ENCODE measurements at regions not wholly inside any gene's neighbourhood (a gene's known extent, or its start where the extent isn't known, plus 50 kb on each side); places are given as distances from the start of the nearest gene placed in this dataset.

DNA sequence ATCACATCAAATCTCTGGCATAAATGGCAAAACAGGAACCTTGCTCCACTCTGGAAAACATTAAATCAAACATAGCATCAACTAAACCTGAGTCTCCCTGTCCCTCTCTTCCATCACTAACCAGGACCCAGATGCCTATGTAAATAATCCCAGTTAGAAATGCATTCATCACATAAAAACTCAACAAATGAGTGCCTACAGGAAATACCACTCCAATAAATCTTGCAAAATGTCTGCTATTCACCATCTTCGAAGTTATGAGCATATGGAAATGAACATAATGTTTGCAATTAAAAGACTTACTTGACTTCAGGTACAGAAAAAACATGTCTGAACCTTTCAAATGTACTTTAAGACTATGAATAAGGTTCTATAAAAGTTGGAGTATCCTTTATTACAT lies 425.0 kb downstream of the CDH11 start:
- Histone ChIP-seq H3K27ac (ENCODE audit: low read length) (no peak overlapping the region), H3K4me1 (ENCODE audit: control insufficient read depth, insufficient read depth, low read length) (no peaks in the 10 kb centered on the region), H3K4me3 (ENCODE audit: low read depth in 2 of 2, low read length in 2 of 2) (no peak overlapping the region), H3K36me3 (ENCODE audit: control insufficient read depth, insufficient read depth, low read length) (no peaks in the 10 kb centered on the region), H3K9me3 (ENCODE audit: control insufficient read depth, insufficient read depth, low read depth, low read length) (no peaks in the 10 kb centered on the region), H3K27me3 (ENCODE audit: control insufficient read depth, insufficient read depth, low read length) (no peaks in the 10 kb centered on the region)
- in situ Hi-C loops (cut with HindIII; ENCODE audit: low pct_unique_long_range_greater_than_20kb, low sequenced_read_pairs): no loop called here
- DNase-seq (ENCODE audit: low read depth, low spot score) (no peak), ATAC-seq (no peak)
- intact Hi-C loops (cut with micrococcal nuclease; ENCODE audit: unreplicated experiment): no loop called here
- TF ChIP-seq, protein P1, sequence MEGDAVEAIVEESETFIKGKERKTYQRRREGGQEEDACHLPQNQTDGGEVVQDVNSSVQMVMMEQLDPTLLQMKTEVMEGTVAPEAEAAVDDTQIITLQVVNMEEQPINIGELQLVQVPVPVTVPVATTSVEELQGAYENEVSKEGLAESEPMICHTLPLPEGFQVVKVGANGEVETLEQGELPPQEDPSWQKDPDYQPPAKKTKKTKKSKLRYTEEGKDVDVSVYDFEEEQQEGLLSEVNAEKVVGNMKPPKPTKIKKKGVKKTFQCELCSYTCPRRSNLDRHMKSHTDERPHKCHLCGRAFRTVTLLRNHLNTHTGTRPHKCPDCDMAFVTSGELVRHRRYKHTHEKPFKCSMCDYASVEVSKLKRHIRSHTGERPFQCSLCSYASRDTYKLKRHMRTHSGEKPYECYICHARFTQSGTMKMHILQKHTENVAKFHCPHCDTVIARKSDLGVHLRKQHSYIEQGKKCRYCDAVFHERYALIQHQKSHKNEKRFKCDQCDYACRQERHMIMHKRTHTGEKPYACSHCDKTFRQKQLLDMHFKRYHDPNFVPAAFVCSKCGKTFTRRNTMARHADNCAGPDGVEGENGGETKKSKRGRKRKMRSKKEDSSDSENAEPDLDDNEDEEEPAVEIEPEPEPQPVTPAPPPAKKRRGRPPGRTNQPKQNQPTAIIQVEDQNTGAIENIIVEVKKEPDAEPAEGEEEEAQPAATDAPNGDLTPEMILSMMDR (IDR thresholded peaks at IDR 0.05): no peak
- TF ChIP-seq TCF7L2 (IDR thresholded peaks at IDR 0.05; ENCODE audit: low read depth, low read length): no peak
- TF ChIP-seq, protein P2, sequence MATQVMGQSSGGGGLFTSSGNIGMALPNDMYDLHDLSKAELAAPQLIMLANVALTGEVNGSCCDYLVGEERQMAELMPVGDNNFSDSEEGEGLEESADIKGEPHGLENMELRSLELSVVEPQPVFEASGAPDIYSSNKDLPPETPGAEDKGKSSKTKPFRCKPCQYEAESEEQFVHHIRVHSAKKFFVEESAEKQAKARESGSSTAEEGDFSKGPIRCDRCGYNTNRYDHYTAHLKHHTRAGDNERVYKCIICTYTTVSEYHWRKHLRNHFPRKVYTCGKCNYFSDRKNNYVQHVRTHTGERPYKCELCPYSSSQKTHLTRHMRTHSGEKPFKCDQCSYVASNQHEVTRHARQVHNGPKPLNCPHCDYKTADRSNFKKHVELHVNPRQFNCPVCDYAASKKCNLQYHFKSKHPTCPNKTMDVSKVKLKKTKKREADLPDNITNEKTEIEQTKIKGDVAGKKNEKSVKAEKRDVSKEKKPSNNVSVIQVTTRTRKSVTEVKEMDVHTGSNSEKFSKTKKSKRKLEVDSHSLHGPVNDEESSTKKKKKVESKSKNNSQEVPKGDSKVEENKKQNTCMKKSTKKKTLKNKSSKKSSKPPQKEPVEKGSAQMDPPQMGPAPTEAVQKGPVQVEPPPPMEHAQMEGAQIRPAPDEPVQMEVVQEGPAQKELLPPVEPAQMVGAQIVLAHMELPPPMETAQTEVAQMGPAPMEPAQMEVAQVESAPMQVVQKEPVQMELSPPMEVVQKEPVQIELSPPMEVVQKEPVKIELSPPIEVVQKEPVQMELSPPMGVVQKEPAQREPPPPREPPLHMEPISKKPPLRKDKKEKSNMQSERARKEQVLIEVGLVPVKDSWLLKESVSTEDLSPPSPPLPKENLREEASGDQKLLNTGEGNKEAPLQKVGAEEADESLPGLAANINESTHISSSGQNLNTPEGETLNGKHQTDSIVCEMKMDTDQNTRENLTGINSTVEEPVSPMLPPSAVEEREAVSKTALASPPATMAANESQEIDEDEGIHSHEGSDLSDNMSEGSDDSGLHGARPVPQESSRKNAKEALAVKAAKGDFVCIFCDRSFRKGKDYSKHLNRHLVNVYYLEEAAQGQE (IDR thresholded peaks at IDR 0.05; ENCODE audit: insufficient read depth in 1 of 2, low read depth in 2 of 2, low read length in 1 of 2): no peak
- TF ChIP-seq SIN3A (IDR thresholded peaks at IDR 0.05; ENCODE audit: borderline replicate concordance, insufficient read depth, low read depth, low read length): no peak
- TF ChIP-seq POLR2AphosphoS5 (IDR thresholded peaks at IDR 0.05; ENCODE audit: low read depth, low read length): no peak
- BruUV-seq (replicated peaks): no TSS peak
- POLR2A ChIA-PET: no interaction called here
- CTCF ChIA-PET: no interaction called here

DNA sequence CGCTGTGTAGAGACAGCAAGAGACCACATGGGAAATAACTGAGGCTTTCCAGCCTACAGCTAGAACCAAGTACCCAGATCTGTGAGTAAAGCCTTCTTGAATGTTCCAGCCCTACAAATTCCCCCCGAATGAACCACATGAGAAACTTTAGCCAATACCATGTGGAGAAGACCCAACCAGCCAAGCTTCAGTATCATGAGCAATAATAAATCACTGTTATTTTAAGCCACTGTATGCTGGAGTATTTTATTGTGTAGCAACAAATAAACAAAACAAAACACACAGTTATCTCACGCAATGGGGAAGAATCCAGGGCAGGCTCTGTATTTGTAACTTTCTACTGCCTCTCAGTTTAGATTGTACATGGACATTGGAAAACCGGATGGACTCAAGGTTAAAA lies 426.2 kb downstream of the CDH11 start:
- Histone ChIP-seq H3K27me3 (ENCODE audit: control insufficient read depth, insufficient read depth, low read length) (no peaks in the 10 kb centered on the region), H3K36me3 (ENCODE audit: control insufficient read depth, insufficient read depth, low read length) (no peaks in the 10 kb centered on the region), H3K27ac (ENCODE audit: low read length) (no peak overlapping the region), H3K4me1 (ENCODE audit: control insufficient read depth, insufficient read depth, low read length) (no peaks in the 10 kb centered on the region), H3K4me3 (ENCODE audit: low read depth in 2 of 2, low read length in 2 of 2) (no peak overlapping the region), H3K9me3 (ENCODE audit: control insufficient read depth, insufficient read depth, low read depth, low read length) (no peaks in the 10 kb centered on the region)
- ChIA-PET POLR2A (no interaction called here), CTCF (no interaction called here)
- ATAC-seq (no peak), DNase-seq (ENCODE audit: low read depth, low spot score) (no peak)
- in situ Hi-C loops (cut with HindIII; ENCODE audit: low pct_unique_long_range_greater_than_20kb, low sequenced_read_pairs): no loop called here
- intact Hi-C loops (cut with micrococcal nuclease; ENCODE audit: unreplicated experiment): no loop called here
- BruUV-seq (replicated peaks): no TSS peak
- TF ChIP-seq POLR2AphosphoS5 (IDR thresholded peaks at IDR 0.05; ENCODE audit: low read depth, low read length) (no peak), TCF7L2 (IDR thresholded peaks at IDR 0.05; ENCODE audit: low read depth, low read length) (no peak), SIN3A (IDR thresholded peaks at IDR 0.05; ENCODE audit: borderline replicate concordance, insufficient read depth, low read depth, low read length) (no peak)
- TF ChIP-seq, protein P1 (IDR thresholded peaks at IDR 0.05): no peak
- TF ChIP-seq, protein P2 (IDR thresholded peaks at IDR 0.05; ENCODE audit: insufficient read depth in 1 of 2, low read depth in 2 of 2, low read length in 1 of 2): no peak
